Tibial nerve (tissue), 4 donors: ENCODE measurements at regions not wholly inside any gene's neighbourhood (a gene's known extent, or its start where the extent isn't known, plus 50 kb on each side); places are given as distances from the start of the nearest gene placed in this dataset.

ENCODE experiments used
- CTCF ChIP-seq, 5 experiments: fragments of 200-600 bp in 3 of 5; fragments of 450-650 bp in 2 of 5; sonication (generic) in 3 of 5; IDR thresholded peaks; one replicate each; pipeline ENCODE4 v1.5.1; 2016 to 2019; ENCODE audit warnings: antibody characterized with exemption in 5 of 5, mild to moderate bottlenecking in 3 of 5, moderate library complexity in 2 of 5
- EP300 ChIP-seq, 2 donors: sonication (generic); formaldehyde crosslinking; IDR thresholded peaks; one replicate each; pipeline ENCODE4 v1.6.1; 2017; ENCODE audit warnings: antibody characterized with exemption in 2 of 2, mild to moderate bottlenecking in 1 of 2
- POLR2A ChIP-seq, 2 donors: fragments of 450-650 bp; IDR thresholded peaks; one replicate each; pipeline ENCODE4 v1.6.1; 2017; ENCODE audit warnings: antibody characterized with exemption in 2 of 2, mild to moderate bottlenecking in 2 of 2, moderate library complexity in 2 of 2

- no peak for TF ChIP-seq POLR2A (IDR thresholded peaks at IDR 0.05)
- no peak for TF ChIP-seq CTCF (IDR thresholded peaks at IDR 0.05)
- no peak for TF ChIP-seq EP300 (IDR thresholded peaks at IDR 0.05)
Observed at GRCh38 chrX:4322916-4323315, 609.5 kb upstream of the PRKX start.
